Loucy (cell line): ENCODE measurements at regions not wholly inside any gene's neighbourhood (a gene's known extent, or its start where the extent isn't known, plus 50 kb on each side); places are given as distances from the start of the nearest gene placed in this dataset.

Experiments
- H2AFZ ChIP-seq: fragments of 200-600 bp; sonication (generic); 2 replicates; pipeline ENCODE4 v1.6.0; 2016; ENCODE audit warnings: antibody characterized with exemption, mild to moderate bottlenecking, low read length, moderate library complexity
- H3F3A ChIP-seq: fragments of 200-600 bp; 2 replicates; pipeline ENCODE4 v1.6.0; 2016; ENCODE audit warnings: antibody characterized with exemption, low read depth, mild to moderate bottlenecking
- H3K27me3 ChIP-seq: fragments of 200-600 bp; sonication (generic); 2 replicates; pipeline ENCODE4 v1.6.1; 2014; ENCODE audit warnings: low read length, mild to moderate bottlenecking; ENCODE audit not compliant: insufficient read depth, poor library complexity, severe bottlenecking
- H3K36me3 ChIP-seq: fragments of 200-600 bp; sonication (generic); 2 replicates; pipeline ENCODE4 v1.6.1; 2016; ENCODE audit warnings: low read length; ENCODE audit not compliant: insufficient read depth
- H3K4me1 ChIP-seq: fragments of 200-600 bp; sonication (generic); 2 replicates; pipeline ENCODE4 v1.5.1; 2014; ENCODE audit warnings: low read length, mild to moderate bottlenecking; ENCODE audit not compliant: insufficient read depth, poor library complexity, severe bottlenecking
- H3K4me2 ChIP-seq: fragments of 200-600 bp; sonication (generic); 2 replicates; pipeline ENCODE4 v1.6.0; 2014; ENCODE audit warnings: antibody characterized with exemption, low read length, low read depth, mild to moderate bottlenecking; ENCODE audit not compliant: poor library complexity, severe bottlenecking
- H3K4me3 ChIP-seq: fragments of 200-600 bp; sonication (generic); 2 replicates; pipeline ENCODE4 v1.5.1; 2014; ENCODE audit warnings: low read length, mild to moderate bottlenecking, mixed read lengths; ENCODE audit not compliant: poor library complexity, severe bottlenecking
- H3K79me2 ChIP-seq: fragments of 200-600 bp; sonication (generic); 2 replicates; pipeline ENCODE4 v1.6.1; 2014; ENCODE audit warnings: low read length; ENCODE audit not compliant: insufficient read depth
- H3K9ac ChIP-seq: fragments of 200-600 bp; sonication (generic); 2 replicates; pipeline ENCODE4 v1.6.0; 2014; ENCODE audit warnings: mild to moderate bottlenecking, low read depth, low read length, moderate library complexity; ENCODE audit not compliant: poor library complexity, severe bottlenecking
- H3K9me2 ChIP-seq: fragments of 200-600 bp; sonication (generic); replicated peaks from 2 replicates; pipeline ENCODE4 v1.6.1; 2016; ENCODE audit warnings: low read depth, low read length, mixed read lengths
- H3K9me3 ChIP-seq: fragments of 200-600 bp; sonication (generic); 2 replicates; pipeline ENCODE4 v1.6.1; 2014; ENCODE audit warnings: mild to moderate bottlenecking, antibody characterized with exemption, low read length, low read depth; ENCODE audit not compliant: insufficient read depth
- H4K20me1 ChIP-seq: fragments of 200-600 bp; sonication (generic); 2 replicates; pipeline ENCODE4 v1.6.0; 2014; ENCODE audit warnings: antibody characterized with exemption, low read length, mild to moderate bottlenecking; ENCODE audit not compliant: insufficient read depth, poor library complexity, severe bottlenecking
- CTCF ChIP-seq: fragments of 200-600 bp; sonication (generic); conservative IDR thresholded peaks from 2 replicates; pipeline ENCODE4 v1.5.1; 2014; ENCODE audit warnings: mild to moderate bottlenecking, antibody characterized with exemption, low read length
- EZH2phosphoT487 ChIP-seq: fragments of 200-600 bp; IDR thresholded peaks from 2 replicates; pipeline ENCODE4 v1.6.1; 2018; ENCODE audit warnings: antibody characterized with exemption, mild to moderate bottlenecking, moderate library complexity, borderline replicate concordance

- Histone ChIP-seq H4K20me1 (no peaks in the 10 kb centered on the region), H3F3A (no peaks in the 10 kb centered on the region), H3K9me2 (no peaks in the 10 kb centered on the region), H2AFZ (no peak overlapping the region), H3K4me2 (no peak overlapping the region), H3K4me1 (no peaks in the 10 kb centered on the region), H3K27me3 (no peaks in the 10 kb centered on the region), H3K9ac (no peak overlapping the region), H3K79me2 (no peaks in the 10 kb centered on the region), H3K9me3 (no peaks in the 10 kb centered on the region), H3K4me3 (no peak overlapping the region), H3K36me3 (no peaks in the 10 kb centered on the region)
- no peak for TF ChIP-seq CTCF
- TF ChIP-seq EZH2phosphoT487: no peak
These were observed 813.1 kb upstream of the CCDC179 start for GRCh38 chr11:23673366-23673765.

- TF ChIP-seq EZH2phosphoT487 (no peak), CTCF (no peak)
These were observed 814.6 kb upstream of the CCDC179 start for GRCh38 chr11:23674866-23675265.

GRCh38 chr11:23679041-23679440 is 817.8 kb upstream of the LUZP2 start:
- H3K4me1 ChIP-seq: no peaks in the 10 kb centered on the region
- no peaks in the 10 kb centered on the region for H3K9me2 ChIP-seq
- no peaks in the 10 kb centered on the region for H3K27me3 ChIP-seq
- no peak overlapping the region for H3K4me2 ChIP-seq
- no peaks in the 10 kb centered on the region for H3K79me2 ChIP-seq
- no peak for TF ChIP-seq EZH2phosphoT487
- no peak for TF ChIP-seq CTCF
- H3K4me3 ChIP-seq: no peak overlapping the region
- H2AFZ ChIP-seq: no peak overlapping the region
- no peaks in the 10 kb centered on the region for H3K9me3 ChIP-seq
- no peaks in the 10 kb centered on the region for H3F3A ChIP-seq
- no peaks in the 10 kb centered on the region for H3K36me3 ChIP-seq
- H4K20me1 ChIP-seq: no peaks in the 10 kb centered on the region
- no peak overlapping the region for H3K9ac ChIP-seq

More at GRCh38 chr11:23674866-23675265, 814.6 kb upstream of the CCDC179 start:
- H3K27me3 ChIP-seq: no peaks in the 10 kb centered on the region
- H2AFZ ChIP-seq: no peak overlapping the region
- no peaks in the 10 kb centered on the region for H3K9me2 ChIP-seq
- H3K4me3 ChIP-seq: no peak overlapping the region
- no peaks in the 10 kb centered on the region for H3K36me3 ChIP-seq
- H3K9me3 ChIP-seq: no peaks in the 10 kb centered on the region
- no peaks in the 10 kb centered on the region for H4K20me1 ChIP-seq
- no peak overlapping the region for H3K9ac ChIP-seq
- H3K79me2 ChIP-seq: no peaks in the 10 kb centered on the region
- H3K4me1 ChIP-seq: no peaks in the 10 kb centered on the region
- no peak overlapping the region for H3K4me2 ChIP-seq
- no peaks in the 10 kb centered on the region for H3F3A ChIP-seq
